ENCODE measurements at regions not wholly inside any gene's neighbourhood (a gene's known extent, or its start where the extent isn't known, plus 50 kb on each side); places are given as distances from the start of the nearest gene placed in this dataset.
"Not testable (repeated sequence)": the region's sequence is repeated elsewhere in the genome, so short reads cannot be mapped to it uniquely, and the experiment has no call there.

GRCh38 chr12:126019385-126019784 is 954.1 kb downstream of the AACS start:
- no peak for DNase-seq (ENCODE audit: low read depth)

GRCh38 chr12:126021675-126022074 is 956.4 kb downstream of the AACS start:
- DNase-seq (ENCODE audit: low read depth) = no peak

GRCh38 chr12:126027825-126028224 is 962.6 kb downstream of the AACS start:
- DNase-seq (ENCODE audit: low read depth) = no peak

- no peak for DNase-seq (ENCODE audit: low read depth)
These were observed 965.3 kb downstream of the AACS start for GRCh38 chr12:126030573-126030972.

- DNase-seq (ENCODE audit: low read depth) = no peak
These were observed 968.5 kb downstream of the AACS start for GRCh38 chr12:126033751-126034150.

- DNase-seq (ENCODE audit: low read depth) = no peak
These were observed 971.1 kb downstream of the AACS start for GRCh38 chr12:126036348-126036747.

GRCh38 chr12:126038434-126038833 is 973.2 kb downstream of the AACS start:
- DNase-seq (ENCODE audit: low read depth) = no peak

- DNase-seq (ENCODE audit: low read depth) = no peak
These were observed 975.1 kb downstream of the AACS start for GRCh38 chr12:126040307-126040706.

GRCh38 chr12:126042286-126042685 is 977.1 kb downstream of the AACS start:
- DNase-seq (ENCODE audit: low read depth) = no peak

- not testable (repeated sequence) for DNase-seq (ENCODE audit: low read depth)
These were observed 984.3 kb downstream of the AACS start for GRCh38 chr12:126049501-126049900.

GRCh38 chr12:126051611-126052107 is 986.4 kb downstream of the AACS start:
- no peak for DNase-seq (ENCODE audit: low read depth)

- no peak for DNase-seq (ENCODE audit: low read depth)
These were observed 990.3 kb downstream of the AACS start for GRCh38 chr12:126055521-126055920.

- no peak for DNase-seq (ENCODE audit: low read depth)
These were observed 996.5 kb downstream of the AACS start for GRCh38 chr12:126061777-126062176.

- no peak for DNase-seq (ENCODE audit: low read depth)
These were observed 998.8 kb downstream of the AACS start for GRCh38 chr12:126064028-126064427.

- DNase-seq (ENCODE audit: low read depth) = no peak
These were observed 1002.5 kb downstream of the AACS start for GRCh38 chr12:126067626-126068329.

GRCh38 chr12:126069549-126070165 is 1004.4 kb downstream of the AACS start:
- no peak for DNase-seq (ENCODE audit: low read depth)

GRCh38 chr12:126076515-126076914 is 1011.3 kb downstream of the AACS start:
- DNase-seq (ENCODE audit: low read depth) = no peak

GRCh38 chr12:126083926-126084325 is 1018.7 kb downstream of the AACS start:
- DNase-seq (ENCODE audit: low read depth) = no peak

- DNase-seq (ENCODE audit: low read depth) = no peak
These were observed 1019.2 kb downstream of the AACS start for GRCh38 chr12:126084480-126084879.

GRCh38 chr12:126086242-126086641 is 1021.0 kb downstream of the AACS start:
- no peak for DNase-seq (ENCODE audit: low read depth)

- DNase-seq (ENCODE audit: low read depth) = no peak
These were observed 1022.5 kb downstream of the AACS start for GRCh38 chr12:126087692-126088091.

GRCh38 chr12:126093908-126094307 is 1028.7 kb downstream of the AACS start:
- no peak for DNase-seq (ENCODE audit: low read depth)

GRCh38 chr12:126095748-126096510 is 1030.7 kb downstream of the AACS start:
- DNase-seq (ENCODE audit: low read depth) = no peak

Measured in HS-27A (cell line).